Chondrocyte (in vitro differentiated cells): ENCODE measurements at regions not wholly inside any gene's neighbourhood (a gene's known extent, or its start where the extent isn't known, plus 50 kb on each side); places are given as distances from the start of the nearest gene placed in this dataset.

ENCODE experiments used
- DNase-seq: peaks from one replicate; pipeline ENCODE4 v3.0.0; 2021; ENCODE audit warnings: mixed read lengths, low spot score
- H3K27ac Mint-ChIP-seq: one replicate; pipeline ENCODE4 v1.8.0; 2021; ENCODE audit warnings: mild to moderate bottlenecking, moderate library complexity, mixed read lengths; ENCODE audit not compliant: unreplicated experiment
- H3K27me3 Mint-ChIP-seq: 2 replicates; pipeline ENCODE4 v1.8.0; 2021; ENCODE audit warnings: low read depth, mixed read lengths
- H3K36me3 Mint-ChIP-seq: 2 replicates; pipeline ENCODE4 v1.8.0; 2021; ENCODE audit warnings: low read depth, mixed read lengths
- H3K4me1 Mint-ChIP-seq: 2 replicates; pipeline ENCODE4 v1.8.0; 2021; ENCODE audit warnings: low read depth, mild to moderate bottlenecking, mixed read lengths
- H3K4me3 Mint-ChIP-seq: one replicate; pipeline ENCODE4 v1.8.0; 2021; ENCODE audit warnings: mild to moderate bottlenecking, moderate library complexity, mixed read lengths; ENCODE audit not compliant: unreplicated experiment
- H3K9me3 Mint-ChIP-seq: 2 replicates; pipeline ENCODE4 v1.8.0; 2021; ENCODE audit warnings: low read depth, mixed read lengths
- CTCF ChIP-seq: fragments of 200-600 bp; sonication (generic); IDR thresholded peaks from 2 replicates; pipeline ENCODE4 v1.5.0; 2021; ENCODE audit warnings: antibody characterized with exemption, mild to moderate bottlenecking, moderate library complexity

- no peak overlapping the region for H3K27ac Mint-ChIP-seq
- DNase-seq, result no peak
- no peaks in the 10 kb centered on the region for H3K9me3 Mint-ChIP-seq
- H3K4me1 Mint-ChIP-seq, result peaks cover 19% of the 10 kb centered on the region
- H3K27me3 Mint-ChIP-seq, result peaks cover 4% of the 10 kb centered on the region
- no peak overlapping the region for H3K4me3 Mint-ChIP-seq
- TF ChIP-seq CTCF, result no peak
- no peaks in the 10 kb centered on the region for H3K36me3 Mint-ChIP-seq
Observed at GRCh38 chr20:24117383-24117782, 128.8 kb upstream of the GGTLC1 start.

GRCh38 chr20:24116611-24117010, 128.0 kb upstream of the GGTLC1 start:
- Mint-ChIP-seq H3K27ac (no peak overlapping the region), H3K27me3 (peaks cover 4% of the 10 kb centered on the region), H3K9me3 (no peaks in the 10 kb centered on the region), H3K36me3 (no peaks in the 10 kb centered on the region), H3K4me1 (peaks cover 18% of the 10 kb centered on the region), H3K4me3 (no peak overlapping the region)
- DNase-seq, result no peak
- no peak for TF ChIP-seq CTCF

GRCh38 chr20:24112360-24112759, 123.8 kb upstream of the GGTLC1 start:
- H3K27me3 Mint-ChIP-seq, result no peaks in the 10 kb centered on the region
- no peak for DNase-seq
- TF ChIP-seq CTCF, result no peak
- H3K4me3 Mint-ChIP-seq, result no peak overlapping the region
- no peak overlapping the region for H3K27ac Mint-ChIP-seq
- no peaks in the 10 kb centered on the region for H3K36me3 Mint-ChIP-seq
- no peaks in the 10 kb centered on the region for H3K9me3 Mint-ChIP-seq
- H3K4me1 Mint-ChIP-seq, result peaks cover 2% of the 10 kb centered on the region

GRCh38 chr20:24111858-24112257, 123.3 kb upstream of the GGTLC1 start:
- Mint-ChIP-seq H3K4me1 (no peaks in the 10 kb centered on the region), H3K27me3 (no peaks in the 10 kb centered on the region), H3K4me3 (no peak overlapping the region), H3K36me3 (no peaks in the 10 kb centered on the region), H3K9me3 (no peaks in the 10 kb centered on the region), H3K27ac (no peak overlapping the region)
- no peak for TF ChIP-seq CTCF
- no peak for DNase-seq

GRCh38 chr20:24109537-24109936, 121.0 kb upstream of the GGTLC1 start:
- DNase-seq, result no peak
- no peak overlapping the region for H3K4me3 Mint-ChIP-seq
- no peaks in the 10 kb centered on the region for H3K9me3 Mint-ChIP-seq
- H3K27me3 Mint-ChIP-seq, result no peaks in the 10 kb centered on the region
- no peak for TF ChIP-seq CTCF
- no peaks in the 10 kb centered on the region for H3K36me3 Mint-ChIP-seq
- peaks cover 12% of the 10 kb centered on the region for H3K4me1 Mint-ChIP-seq
- no peak overlapping the region for H3K27ac Mint-ChIP-seq
